ENCODE measurements at regions not wholly inside any gene's neighbourhood (a gene's known extent, or its start where the extent isn't known, plus 50 kb on each side); places are given as distances from the start of the nearest gene placed in this dataset.

DNA sequence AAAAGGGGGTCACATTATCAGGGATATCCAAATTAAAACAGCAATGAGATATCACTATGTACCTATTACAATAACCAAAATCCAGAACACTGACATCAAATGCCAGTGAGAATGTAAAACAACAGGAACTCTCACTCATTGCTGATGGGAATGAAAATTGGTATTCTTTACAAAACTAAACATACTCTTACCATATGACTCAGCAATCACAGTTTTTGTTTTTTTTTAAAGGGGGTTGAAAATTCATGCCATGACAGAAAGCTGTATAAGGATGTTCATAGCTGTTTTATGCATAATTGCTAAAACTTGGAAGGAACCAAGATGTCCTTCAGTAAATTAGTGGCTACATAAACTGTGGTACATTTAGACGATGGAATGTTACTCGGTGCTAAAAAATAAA lies 71.6 kb upstream of the SLITRK1 start:
- 96% methylated on average over 2 of the region's 2 CpGs for WGBS (ENCODE audit: low lambda C conversion rate, missing lambda C conversion rate)
- H3K27ac ChIP-seq, result no peak overlapping the region
- H3K4me2 ChIP-seq, result no peak overlapping the region
- H3K4me1 ChIP-seq (ENCODE audit: insufficient read depth), result no peaks in the 10 kb centered on the region
- H3K9me2 ChIP-seq (replicated peaks; ENCODE audit: insufficient read depth), result no peaks in the 10 kb centered on the region
- TF ChIP-seq EZH2phosphoT487 (IDR thresholded peaks at IDR 0.05; ENCODE audit: low read depth, severe bottlenecking, unreplicated experiment) (no peak), EZH2 (IDR thresholded peaks at IDR 0.05; ENCODE audit: borderline replicate concordance) (no peak)
- TF ChIP-seq, protein P1, sequence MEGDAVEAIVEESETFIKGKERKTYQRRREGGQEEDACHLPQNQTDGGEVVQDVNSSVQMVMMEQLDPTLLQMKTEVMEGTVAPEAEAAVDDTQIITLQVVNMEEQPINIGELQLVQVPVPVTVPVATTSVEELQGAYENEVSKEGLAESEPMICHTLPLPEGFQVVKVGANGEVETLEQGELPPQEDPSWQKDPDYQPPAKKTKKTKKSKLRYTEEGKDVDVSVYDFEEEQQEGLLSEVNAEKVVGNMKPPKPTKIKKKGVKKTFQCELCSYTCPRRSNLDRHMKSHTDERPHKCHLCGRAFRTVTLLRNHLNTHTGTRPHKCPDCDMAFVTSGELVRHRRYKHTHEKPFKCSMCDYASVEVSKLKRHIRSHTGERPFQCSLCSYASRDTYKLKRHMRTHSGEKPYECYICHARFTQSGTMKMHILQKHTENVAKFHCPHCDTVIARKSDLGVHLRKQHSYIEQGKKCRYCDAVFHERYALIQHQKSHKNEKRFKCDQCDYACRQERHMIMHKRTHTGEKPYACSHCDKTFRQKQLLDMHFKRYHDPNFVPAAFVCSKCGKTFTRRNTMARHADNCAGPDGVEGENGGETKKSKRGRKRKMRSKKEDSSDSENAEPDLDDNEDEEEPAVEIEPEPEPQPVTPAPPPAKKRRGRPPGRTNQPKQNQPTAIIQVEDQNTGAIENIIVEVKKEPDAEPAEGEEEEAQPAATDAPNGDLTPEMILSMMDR (IDR thresholded peaks at IDR 0.05; ENCODE audit: poor library complexity), result no peak
- no peaks in the 10 kb centered on the region for H3K9me3 ChIP-seq (ENCODE audit: low read depth)
- no peak for DNase-seq (ENCODE audit: low spot score)
- no peaks in the 10 kb centered on the region for H3K79me2 ChIP-seq
- H4K20me1 ChIP-seq (ENCODE audit: insufficient read depth, poor library complexity, severe bottlenecking), result no peaks in the 10 kb centered on the region
- H2AFZ ChIP-seq, result no peak overlapping the region
- H3K36me3 ChIP-seq (replicated peaks; ENCODE audit: insufficient read depth, low read depth), result no peaks in the 10 kb centered on the region
- no peaks in the 10 kb centered on the region for H3K27me3 ChIP-seq
- no peak overlapping the region for H3K4me3 ChIP-seq

DNA sequence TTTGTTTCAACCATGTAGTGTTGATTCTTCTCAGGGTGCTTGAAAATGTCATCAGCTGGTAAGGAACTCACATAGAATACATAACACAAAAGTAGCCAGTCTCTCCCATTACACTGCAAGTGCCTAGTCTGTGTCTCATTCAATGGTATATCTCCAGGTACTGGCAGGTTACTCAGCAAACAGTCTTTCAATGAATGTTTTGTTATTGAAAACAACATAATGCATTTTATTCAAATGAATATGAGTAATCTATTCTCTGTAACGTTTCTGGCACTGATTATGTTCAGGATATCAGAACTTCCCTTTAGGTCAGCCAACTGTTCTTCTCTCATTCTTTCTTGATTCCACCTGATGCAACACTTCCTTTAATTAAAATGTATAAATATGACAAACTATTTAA lies 68.0 kb upstream of the SLITRK1 start:
- Histone ChIP-seq H2AFZ (no peak overlapping the region), H3K4me1 (ENCODE audit: insufficient read depth) (no peaks in the 10 kb centered on the region), H3K27ac (no peak overlapping the region), H4K20me1 (ENCODE audit: insufficient read depth, poor library complexity, severe bottlenecking) (no peaks in the 10 kb centered on the region), H3K27me3 (no peaks in the 10 kb centered on the region), H3K4me2 (no peak overlapping the region), H3K4me3 (no peak overlapping the region), H3K9me3 (ENCODE audit: low read depth) (no peaks in the 10 kb centered on the region), H3K79me2 (no peaks in the 10 kb centered on the region), H3K9me2 (replicated peaks; ENCODE audit: insufficient read depth) (no peaks in the 10 kb centered on the region), H3K36me3 (replicated peaks; ENCODE audit: insufficient read depth, low read depth) (no peaks in the 10 kb centered on the region)
- no peak for DNase-seq (ENCODE audit: low spot score)
- TF ChIP-seq, protein P1 (IDR thresholded peaks at IDR 0.05; ENCODE audit: poor library complexity), result no peak
- TF ChIP-seq EZH2 (IDR thresholded peaks at IDR 0.05; ENCODE audit: borderline replicate concordance), result no peak
- no peak for TF ChIP-seq EZH2phosphoT487 (IDR thresholded peaks at IDR 0.05; ENCODE audit: low read depth, severe bottlenecking, unreplicated experiment)
- 35% methylated on average over 1 of the region's 1 CpG for WGBS (ENCODE audit: low lambda C conversion rate, missing lambda C conversion rate)

DNA sequence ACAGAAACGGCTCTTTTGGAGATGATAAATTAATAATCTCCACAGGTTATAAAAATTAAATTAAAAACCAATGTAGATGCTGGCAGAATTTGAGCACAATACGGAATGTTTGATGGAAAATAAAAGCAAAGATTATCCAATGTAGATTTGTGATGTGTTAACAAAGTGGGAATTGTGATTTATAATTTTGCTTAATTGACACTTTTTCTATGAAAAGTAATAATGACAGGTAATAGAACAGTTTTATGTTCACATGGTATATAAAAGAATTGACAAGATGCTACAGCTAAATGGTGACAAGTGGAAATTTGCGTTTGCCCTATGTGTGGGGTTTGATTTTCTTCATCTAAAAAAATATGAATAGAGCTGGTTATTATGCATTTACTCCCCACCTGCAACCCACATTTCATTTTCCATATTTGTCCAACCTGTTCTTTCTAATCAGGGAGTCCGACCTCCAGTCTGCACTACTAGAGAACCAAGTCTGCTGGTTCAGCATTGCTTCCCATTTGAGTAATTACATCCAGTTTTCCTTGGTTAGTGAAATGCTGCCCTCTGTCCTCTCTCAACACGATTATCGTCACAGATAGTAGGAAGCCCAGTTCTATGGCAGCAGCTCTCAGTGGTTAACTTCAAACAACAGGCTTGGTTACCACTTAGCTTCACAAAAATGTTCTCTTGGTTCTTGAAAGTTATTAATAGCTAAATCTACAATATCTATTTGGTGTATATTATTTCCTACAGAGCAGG lies 61.4 kb upstream of the SLITRK1 start:
- no peaks in the 10 kb centered on the region for H3K9me2 ChIP-seq (replicated peaks; ENCODE audit: insufficient read depth)
- H3K27me3 ChIP-seq, result no peaks in the 10 kb centered on the region
- H3K9me3 ChIP-seq (ENCODE audit: low read depth), result no peaks in the 10 kb centered on the region
- no peaks in the 10 kb centered on the region for H3K79me2 ChIP-seq
- H3K4me1 ChIP-seq (ENCODE audit: insufficient read depth), result no peaks in the 10 kb centered on the region
- DNase-seq (ENCODE audit: low spot score), result no peak
- WGBS (ENCODE audit: low lambda C conversion rate, missing lambda C conversion rate), result 53% methylated on average over 6 of the region's 6 CpGs
- no peak overlapping the region for H3K4me2 ChIP-seq
- no peak overlapping the region for H2AFZ ChIP-seq
- no peak overlapping the region for H3K4me3 ChIP-seq
- H3K36me3 ChIP-seq (replicated peaks; ENCODE audit: insufficient read depth, low read depth), result no peaks in the 10 kb centered on the region
- H4K20me1 ChIP-seq (ENCODE audit: insufficient read depth, poor library complexity, severe bottlenecking), result no peaks in the 10 kb centered on the region
- H3K27ac ChIP-seq, result no peak overlapping the region
- TF ChIP-seq EZH2 (IDR thresholded peaks at IDR 0.05; ENCODE audit: borderline replicate concordance), result no peak
- TF ChIP-seq, protein P1 (IDR thresholded peaks at IDR 0.05; ENCODE audit: poor library complexity), result peak; percentile 5
